KBM-7 (cell line): ENCODE measurements at regions not wholly inside any gene's neighbourhood (a gene's known extent, or its start where the extent isn't known, plus 50 kb on each side); places are given as distances from the start of the nearest gene placed in this dataset.
A peak's percentile ranks its signal among the peaks of the same experiment; 100 is the strongest.
"Not testable (repeated sequence)": the region's sequence is repeated elsewhere in the genome, so short reads cannot be mapped to it uniquely, and the experiment has no call there.

Experiments used
- DNase-seq: peaks from one replicate; pipeline ENCODE4 v3.0.0-alpha.2; 2015
- in situ Hi-C: fragments of 300-500 bp; cut with MboI; formaldehyde crosslinking; loops from 2 replicates; pipeline ENCODE4 v1.14.3; 2020; ENCODE audit warnings: low sequenced_read_pairs, low pct_unique_long_range_greater_than_20kb, mixed read lengths

GRCh38 chr16:62288990-62289629 is 252.9 kb upstream of the CDH8 start:
- in situ Hi-C loops, result no loop called here

DNA sequence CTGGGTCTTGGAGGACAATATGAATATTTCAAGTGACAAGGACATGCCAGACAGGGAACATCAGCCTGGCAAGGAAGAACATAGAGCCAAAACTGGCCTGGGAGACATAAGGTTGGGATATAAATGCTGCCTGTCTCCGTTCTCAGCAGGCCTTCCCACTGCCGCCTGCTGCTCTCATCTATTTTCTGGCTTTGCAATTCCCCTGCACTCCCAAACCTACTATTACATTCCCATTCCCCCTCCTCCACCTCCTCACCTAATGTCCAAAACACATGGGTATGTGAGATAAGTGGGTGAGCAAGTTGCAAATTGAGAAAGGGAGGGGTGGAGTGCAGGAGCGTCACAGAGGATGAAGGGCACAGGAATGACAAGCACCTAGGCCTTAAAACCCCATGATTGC is 244.3 kb upstream of the CDH8 start:
- no peak for DNase-seq
- in situ Hi-C loops, result no loop called here

More at GRCh38 chr16:62288990-62289629, 252.9 kb upstream of the CDH8 start:
- DNase-seq, result no peak

- in situ Hi-C loops, result no loop called here
- DNase-seq, result no peak
Observed at GRCh38 chr16:62277942-62278341, 241.7 kb upstream of the CDH8 start.

DNA sequence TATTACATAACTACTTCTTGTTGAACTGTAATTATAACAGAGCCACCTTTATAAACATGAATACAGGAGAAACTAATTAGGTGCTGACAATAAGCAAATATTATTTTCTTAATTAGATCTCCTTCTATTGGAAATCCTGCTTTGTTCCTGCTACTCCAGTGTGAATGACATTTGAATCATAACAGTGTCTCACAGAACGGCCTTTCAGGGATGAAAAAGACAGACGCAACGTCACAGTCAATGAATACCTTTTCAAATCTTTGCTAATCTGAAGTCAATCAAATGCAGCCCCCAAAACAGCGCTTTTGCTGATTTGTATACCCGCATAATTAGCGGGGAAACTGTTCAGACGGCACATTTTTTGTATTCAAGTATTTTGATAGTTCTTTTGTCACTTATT is 240.4 kb upstream of the CDH8 start:
- in situ Hi-C loops, result no loop called here

DNA sequence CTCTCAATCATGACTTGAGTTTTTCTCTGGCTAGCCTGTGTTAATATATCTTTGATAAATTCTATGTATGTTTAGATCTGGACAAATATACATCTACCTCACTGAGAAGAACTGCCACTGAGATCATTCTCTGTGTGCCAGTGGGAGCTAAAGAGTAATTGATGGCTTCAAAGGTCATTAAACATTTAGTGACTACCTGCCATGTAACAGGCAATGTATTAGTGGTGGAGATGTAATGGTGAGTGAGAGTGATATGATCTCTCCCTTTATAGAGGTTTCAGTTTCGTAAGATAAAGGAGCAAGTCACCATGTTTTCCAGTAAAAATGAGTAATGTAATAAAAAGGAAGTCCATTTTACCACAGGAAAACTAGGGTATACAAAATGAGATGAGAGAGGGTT is 235.8 kb upstream of the CDH8 start:
- in situ Hi-C loops, result no loop called here
- DNase-seq, result no peak

More for the DNA sequence above, 240.4 kb upstream of the CDH8 start:
- no peak for DNase-seq

- no peak for DNase-seq
- in situ Hi-C loops, result no loop called here
Observed at GRCh38 chr16:62261760-62262159, 225.5 kb upstream of the CDH8 start.

DNA sequence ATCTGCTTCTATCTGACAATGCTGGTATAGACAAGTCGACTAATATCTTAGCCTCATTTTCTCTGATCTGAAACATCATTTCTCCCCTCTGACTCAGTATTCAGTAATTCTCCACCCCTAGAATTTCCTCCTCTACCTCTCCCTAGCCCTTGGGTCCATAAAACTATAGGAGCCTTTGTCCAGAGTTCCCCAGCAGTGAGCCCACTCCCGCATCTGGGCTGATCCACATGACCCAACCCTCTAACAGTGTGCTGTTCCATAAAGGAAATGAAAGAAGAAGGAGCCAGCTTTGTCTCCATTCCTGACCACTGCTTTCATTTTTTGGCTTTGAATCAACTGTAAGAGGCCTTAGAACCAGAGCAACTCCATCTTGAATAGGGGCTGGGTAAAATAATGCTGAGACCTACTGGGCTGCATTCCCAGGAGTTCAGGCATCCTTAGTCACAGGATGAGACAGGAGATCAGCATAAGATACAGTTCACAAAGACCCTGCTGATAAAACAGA is 222.7 kb upstream of the CDH8 start:
- in situ Hi-C loops, DNase-seq: not testable (repeated sequence)

GRCh38 chr16:62256406-62256805 is 220.2 kb upstream of the CDH8 start:
- in situ Hi-C loops, result no loop called here
- no peak for DNase-seq

GRCh38 chr16:62254847-62255246 is 218.6 kb upstream of the CDH8 start:
- in situ Hi-C loops, result no loop called here
- no peak for DNase-seq

DNA sequence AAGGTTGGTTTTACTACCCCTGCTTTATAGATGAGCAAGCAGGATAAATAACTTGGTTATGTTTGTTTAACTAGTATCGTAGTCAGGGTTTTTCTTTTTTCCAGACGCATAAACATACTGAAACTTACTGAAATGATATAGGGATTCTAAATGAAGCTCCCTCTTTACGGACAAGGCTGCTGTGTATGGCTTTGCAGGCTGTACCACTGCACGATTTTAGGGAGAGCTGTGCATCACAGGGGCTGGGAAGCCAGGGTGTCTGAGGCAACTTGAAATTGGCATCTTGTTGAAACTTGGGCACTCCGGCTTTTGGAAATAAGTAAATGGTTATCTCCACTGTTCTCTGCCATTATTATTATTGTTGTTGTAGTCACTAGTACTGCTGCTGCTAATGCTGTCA is 218.1 kb upstream of the CDH8 start:
- DNase-seq, result no peak
- in situ Hi-C loops, result no loop called here

DNA sequence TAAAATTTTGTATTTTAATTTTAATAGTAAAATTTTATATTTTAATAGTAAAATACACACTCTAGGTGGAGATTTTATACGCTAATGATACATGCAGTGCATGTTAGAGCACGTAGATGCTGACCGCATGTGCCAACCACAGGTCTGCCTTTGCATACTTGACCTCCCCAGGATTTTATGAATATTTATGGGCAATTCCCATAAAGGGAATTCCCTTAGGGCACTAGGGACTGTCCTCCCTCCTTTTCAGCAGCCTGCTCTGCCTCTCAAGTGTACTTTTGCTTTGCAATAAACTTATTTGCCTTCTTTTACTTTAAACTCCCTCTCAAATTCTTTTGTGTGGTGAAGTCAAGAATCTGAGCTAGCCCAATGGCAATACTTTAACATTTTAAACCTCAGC is 217.7 kb upstream of the CDH8 start:
- no peak for DNase-seq
- in situ Hi-C loops, result no loop called here

DNA sequence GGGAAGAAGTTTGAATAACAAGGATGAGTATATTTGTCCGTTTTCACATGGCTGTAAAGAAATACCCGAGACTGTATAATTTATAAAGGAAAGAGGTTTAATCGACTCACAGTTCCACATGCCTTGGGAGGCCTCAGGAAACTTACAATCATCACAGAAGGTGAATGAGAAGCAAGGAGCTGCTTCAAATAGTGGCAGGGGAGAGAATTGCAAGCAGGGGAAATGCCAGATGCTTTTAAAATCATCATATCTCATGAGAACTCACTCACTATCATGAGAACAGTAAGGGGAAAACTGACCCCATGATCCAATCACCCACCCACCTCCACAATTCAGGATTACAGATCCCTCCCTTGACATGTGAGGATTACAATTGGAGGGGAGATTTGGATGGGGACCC is 212.8 kb upstream of the CDH8 start:
- in situ Hi-C loops, result no loop called here

GRCh38 chr16:62240722-62241121 is 204.5 kb upstream of the CDH8 start:
- DNase-seq, result peak; percentile 19
- in situ Hi-C loops, result no loop called here

More for the DNA sequence above, 212.8 kb upstream of the CDH8 start:
- no peak for DNase-seq

DNA sequence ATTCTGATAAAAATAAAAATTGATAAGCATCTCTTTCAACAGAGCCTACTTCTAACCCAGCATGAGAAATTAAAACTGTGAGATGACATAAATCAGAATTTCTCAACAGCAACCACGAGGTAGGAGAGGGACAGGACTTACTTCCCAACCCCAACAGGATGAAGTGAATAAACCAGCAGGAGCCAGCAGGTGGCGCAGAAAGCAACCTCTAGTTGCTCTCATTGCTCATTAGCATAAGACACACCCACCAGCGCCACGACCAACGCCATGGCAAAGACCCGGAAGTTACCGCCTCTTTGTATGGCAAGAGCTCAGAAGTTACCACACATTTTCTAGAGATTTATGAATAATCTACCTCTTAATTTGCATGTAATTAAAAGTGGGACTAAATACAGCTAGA is 189.4 kb upstream of the CDH8 start:
- in situ Hi-C loops, result no loop called here
- peak; percentile 83 for DNase-seq

DNA sequence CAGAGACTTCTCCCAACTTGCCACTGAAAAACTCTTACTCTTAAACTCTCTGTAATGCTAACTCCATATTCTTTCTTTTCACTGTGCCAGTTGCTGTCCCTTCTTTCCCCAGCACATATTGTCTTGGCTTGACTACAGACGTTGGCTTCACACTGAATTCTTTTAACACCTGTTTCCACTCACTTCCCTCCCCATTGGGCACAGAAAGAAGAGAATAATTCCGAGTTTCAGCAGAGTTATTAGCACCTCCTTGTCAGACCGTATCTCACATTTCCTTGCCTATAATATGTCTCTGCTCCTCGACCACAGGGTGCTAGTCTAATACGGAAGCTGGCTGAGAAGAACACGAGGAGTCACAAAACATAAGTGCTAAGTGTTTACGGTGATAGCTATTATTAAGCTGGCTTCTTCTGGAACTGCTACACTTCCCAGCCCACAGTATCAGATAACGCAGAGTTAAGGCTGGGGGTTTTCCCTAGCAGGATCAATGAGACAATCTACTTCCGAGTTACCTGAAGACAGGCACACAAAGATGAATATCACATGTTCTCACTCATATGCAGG is 188.5 kb upstream of the CDH8 start:
- in situ Hi-C loops, result no loop called here
- DNase-seq, result no peak

GRCh38 chr16:62216837-62217236 is 180.6 kb upstream of the CDH8 start:
- no peak for DNase-seq
- in situ Hi-C loops, result no loop called here

GRCh38 chr16:62213763-62214162 is 177.5 kb upstream of the CDH8 start:
- in situ Hi-C loops, result no loop called here
- peak; percentile 4 for DNase-seq

DNA sequence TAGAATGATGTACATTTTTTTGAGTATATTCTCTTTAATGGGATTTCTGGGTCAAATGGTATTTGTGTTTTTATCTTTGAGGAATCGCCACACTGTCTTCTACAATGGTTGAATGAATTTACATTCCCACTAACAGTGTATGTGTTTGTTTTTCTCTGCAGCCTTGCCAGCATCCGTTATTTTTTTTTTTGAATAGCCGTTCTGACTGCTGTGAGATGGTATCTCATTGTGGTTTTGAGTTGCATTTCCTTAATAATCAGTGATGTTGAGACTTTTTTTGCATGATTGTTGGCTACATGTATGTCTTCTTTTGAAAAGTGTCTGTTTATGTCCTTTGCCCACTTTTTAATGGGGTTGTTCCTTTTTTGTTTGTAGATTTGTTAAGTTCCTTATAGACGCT is 172.7 kb upstream of the CDH8 start:
- in situ Hi-C loops, result no loop called here

GRCh38 chr16:62205459-62205858 is 169.2 kb upstream of the CDH8 start:
- DNase-seq, result no peak
- in situ Hi-C loops, result no loop called here

More for the DNA sequence above, 172.7 kb upstream of the CDH8 start:
- DNase-seq, result no peak

- no peak for DNase-seq
- in situ Hi-C loops, result no loop called here
Observed at GRCh38 chr16:62201911-62202310, 165.7 kb upstream of the CDH8 start.

DNA sequence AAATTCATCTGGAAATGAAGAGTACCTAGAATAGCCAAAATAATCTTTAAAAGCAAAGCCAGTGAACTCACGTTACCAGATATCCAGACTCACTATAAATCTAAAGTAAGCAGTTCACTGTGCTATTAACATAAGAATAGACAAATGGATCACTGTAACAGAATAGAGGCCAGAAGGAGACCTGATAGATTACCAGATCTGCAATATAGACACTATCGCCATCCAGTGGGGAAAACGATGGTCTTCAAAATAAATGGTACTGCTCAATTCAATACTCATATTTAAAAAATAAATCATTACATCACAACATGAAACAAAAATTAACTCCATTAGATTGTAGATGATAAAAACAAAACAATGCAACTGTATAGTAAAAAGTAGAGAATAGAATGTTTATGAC is 158.6 kb upstream of the CDH8 start:
- no peak for DNase-seq
- in situ Hi-C loops, result no loop called here
